ENCODE measurements at regions not wholly inside any gene's neighbourhood (a gene's known extent, or its start where the extent isn't known, plus 50 kb on each side); places are given as distances from the start of the nearest gene placed in this dataset.

DNA sequence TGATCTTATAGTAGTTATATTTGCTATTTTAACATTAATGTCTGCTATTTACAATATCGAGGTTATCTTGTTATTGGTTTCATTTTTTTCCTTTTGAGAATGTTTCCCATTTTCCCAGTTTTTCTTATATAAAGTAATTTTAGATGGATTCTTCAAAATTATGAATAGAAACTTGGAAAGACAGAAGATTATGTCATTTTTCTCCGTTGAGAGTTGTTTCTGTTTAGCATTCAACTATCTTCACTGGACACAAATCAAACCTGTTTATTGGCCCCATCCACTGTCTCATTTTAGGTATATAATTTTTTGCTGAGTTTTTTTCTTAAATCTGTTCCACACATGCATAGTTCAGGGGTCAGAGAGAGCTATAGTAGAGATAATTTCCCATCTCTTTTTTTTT, 1430.9 kb upstream of the MIR17HG start:
- Histone ChIP-seq H3K36me3 (ENCODE audit: low read depth) (no peaks in the 10 kb centered on the region), H3K4me1 (ENCODE audit: low read depth) (no peaks in the 10 kb centered on the region), H3K9me3 (no peaks in the 10 kb centered on the region), H3K4me3 (no peak overlapping the region)
- intact Hi-C loops (cut with DNase I, micrococcal nuclease): no loop called here
- ATAC-seq: no peak
- DNase-seq: no peak
- TF ChIP-seq, protein P1, sequence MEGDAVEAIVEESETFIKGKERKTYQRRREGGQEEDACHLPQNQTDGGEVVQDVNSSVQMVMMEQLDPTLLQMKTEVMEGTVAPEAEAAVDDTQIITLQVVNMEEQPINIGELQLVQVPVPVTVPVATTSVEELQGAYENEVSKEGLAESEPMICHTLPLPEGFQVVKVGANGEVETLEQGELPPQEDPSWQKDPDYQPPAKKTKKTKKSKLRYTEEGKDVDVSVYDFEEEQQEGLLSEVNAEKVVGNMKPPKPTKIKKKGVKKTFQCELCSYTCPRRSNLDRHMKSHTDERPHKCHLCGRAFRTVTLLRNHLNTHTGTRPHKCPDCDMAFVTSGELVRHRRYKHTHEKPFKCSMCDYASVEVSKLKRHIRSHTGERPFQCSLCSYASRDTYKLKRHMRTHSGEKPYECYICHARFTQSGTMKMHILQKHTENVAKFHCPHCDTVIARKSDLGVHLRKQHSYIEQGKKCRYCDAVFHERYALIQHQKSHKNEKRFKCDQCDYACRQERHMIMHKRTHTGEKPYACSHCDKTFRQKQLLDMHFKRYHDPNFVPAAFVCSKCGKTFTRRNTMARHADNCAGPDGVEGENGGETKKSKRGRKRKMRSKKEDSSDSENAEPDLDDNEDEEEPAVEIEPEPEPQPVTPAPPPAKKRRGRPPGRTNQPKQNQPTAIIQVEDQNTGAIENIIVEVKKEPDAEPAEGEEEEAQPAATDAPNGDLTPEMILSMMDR (IDR thresholded peaks at IDR 0.05): no peak

DNA sequence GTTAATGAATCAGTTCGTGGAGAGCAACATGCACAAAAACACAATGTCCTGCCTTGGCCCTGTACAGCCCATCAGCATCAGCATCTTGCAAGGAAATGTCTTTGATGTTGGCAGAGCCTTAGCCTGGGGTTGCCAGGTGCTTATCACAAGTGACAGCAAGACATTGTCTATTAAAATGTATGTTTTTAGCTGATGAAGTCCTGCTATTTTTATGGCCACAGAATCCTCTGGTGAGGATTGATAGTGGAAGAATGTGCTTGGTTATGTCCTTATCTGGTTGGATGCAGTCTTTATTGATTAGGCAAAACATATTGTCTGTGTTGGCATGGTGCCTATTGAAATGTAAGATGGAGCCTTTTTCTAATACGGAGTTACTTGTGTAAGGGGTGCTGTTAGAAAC, 1427.0 kb upstream of the MIR17HG start:
- no peaks in the 10 kb centered on the region for H3K9me3 ChIP-seq
- H3K4me3 ChIP-seq: no peak overlapping the region
- intact Hi-C loops (cut with DNase I, micrococcal nuclease): no loop called here
- no peak for DNase-seq
- no peak for ATAC-seq
- TF ChIP-seq, protein P1 (IDR thresholded peaks at IDR 0.05): no peak
- no peaks in the 10 kb centered on the region for H3K36me3 ChIP-seq (ENCODE audit: low read depth)
- H3K4me1 ChIP-seq (ENCODE audit: low read depth): no peaks in the 10 kb centered on the region

DNA sequence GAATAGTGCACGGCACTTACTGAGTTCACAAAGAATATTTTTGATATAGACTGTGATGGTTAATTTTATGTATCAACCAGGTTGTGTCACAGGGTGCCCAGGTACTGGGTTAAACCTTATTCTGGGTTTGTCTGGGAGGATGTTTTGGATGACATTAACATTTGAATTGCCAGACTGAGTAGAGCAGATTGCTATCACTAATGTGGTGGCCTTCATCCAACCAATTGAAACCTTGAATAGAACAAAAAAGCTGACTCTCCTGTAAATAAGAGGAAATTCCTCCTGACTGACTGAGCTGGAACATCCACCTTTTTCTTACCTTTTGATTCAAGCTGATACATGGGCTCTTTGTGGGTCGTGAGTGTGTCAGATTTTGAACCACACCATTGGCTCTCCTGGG, 1424.4 kb upstream of the MIR17HG start:
- no peaks in the 10 kb centered on the region for H3K36me3 ChIP-seq (ENCODE audit: low read depth)
- ATAC-seq (no peak), DNase-seq (no peak)
- no peak overlapping the region for H3K4me3 ChIP-seq
- TF ChIP-seq, protein P1 (IDR thresholded peaks at IDR 0.05): no peak
- no peaks in the 10 kb centered on the region for H3K4me1 ChIP-seq (ENCODE audit: low read depth)
- intact Hi-C loops (cut with DNase I, micrococcal nuclease): no loop called here
- no peaks in the 10 kb centered on the region for H3K9me3 ChIP-seq

DNA sequence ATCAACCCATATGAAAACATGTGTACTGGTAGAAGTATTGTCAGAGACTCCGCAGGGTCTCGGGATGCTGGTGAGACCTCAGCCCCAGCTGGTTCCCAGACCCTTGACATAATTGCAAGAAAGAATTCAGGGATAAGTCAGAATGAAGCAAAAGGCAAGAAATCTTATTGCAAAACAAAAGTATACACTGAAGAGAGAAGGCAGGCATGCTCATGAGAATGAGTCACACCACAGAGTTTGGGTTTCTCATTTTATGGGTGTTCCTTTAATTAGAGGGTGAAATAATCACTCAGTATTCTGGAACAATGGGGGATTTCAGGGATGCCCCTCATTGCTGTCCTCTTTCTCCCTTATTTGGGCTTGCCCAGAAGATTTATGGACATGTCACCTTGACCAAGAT, 1423.8 kb upstream of the MIR17HG start:
- Histone ChIP-seq H3K4me1 (ENCODE audit: low read depth) (no peaks in the 10 kb centered on the region), H3K4me3 (no peak overlapping the region), H3K9me3 (no peaks in the 10 kb centered on the region), H3K36me3 (ENCODE audit: low read depth) (no peaks in the 10 kb centered on the region)
- intact Hi-C loops (cut with DNase I, micrococcal nuclease): no loop called here
- ATAC-seq: no peak
- TF ChIP-seq, protein P1 (IDR thresholded peaks at IDR 0.05): no peak
- DNase-seq: no peak

DNA sequence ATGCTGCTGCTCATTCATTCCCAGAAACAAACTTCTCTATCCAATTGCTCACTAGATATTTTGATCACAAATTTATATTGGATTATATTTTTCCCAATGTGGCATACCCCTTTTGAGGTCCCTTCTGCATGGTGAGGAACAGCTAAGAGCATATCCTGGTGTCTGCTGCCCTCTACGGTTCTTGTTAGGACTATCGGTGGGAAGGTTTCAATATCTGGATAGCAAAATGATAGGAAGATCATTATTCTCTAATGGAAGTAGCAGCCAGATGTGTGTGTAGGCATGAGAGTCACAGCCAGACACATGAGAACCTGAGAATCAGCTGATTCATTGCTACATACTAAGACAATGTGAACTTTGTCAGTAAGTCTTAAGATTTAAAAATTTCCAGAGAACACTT, 1422.4 kb upstream of the MIR17HG start:
- Histone ChIP-seq H3K4me1 (ENCODE audit: low read depth) (no peaks in the 10 kb centered on the region), H3K36me3 (ENCODE audit: low read depth) (no peaks in the 10 kb centered on the region), H3K4me3 (no peak overlapping the region), H3K9me3 (no peaks in the 10 kb centered on the region)
- intact Hi-C loops (cut with DNase I, micrococcal nuclease): no loop called here
- ATAC-seq (no peak), DNase-seq (peak in 1 of 3 donors; percentile 26)
- TF ChIP-seq, protein P1 (IDR thresholded peaks at IDR 0.05): no peak

DNA sequence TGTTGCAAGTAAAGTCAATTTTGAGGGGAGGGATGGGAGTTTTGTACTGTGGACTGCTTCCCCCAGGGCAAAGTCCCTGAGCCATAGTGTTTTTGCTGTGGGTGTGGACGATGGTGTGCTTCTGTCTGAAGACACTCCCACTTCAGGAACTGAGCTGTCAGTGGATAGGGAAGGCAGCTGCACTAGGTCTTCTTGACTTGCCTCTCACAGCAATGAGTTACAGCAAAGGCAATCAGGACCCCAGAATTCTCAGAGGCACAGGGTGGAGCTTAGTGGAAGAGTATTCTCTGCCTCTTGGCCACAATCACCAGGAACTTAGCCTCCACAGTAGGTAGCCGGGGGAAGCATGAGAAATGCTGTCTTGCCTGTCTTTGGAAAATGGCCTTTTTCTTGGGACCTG, 1416.6 kb upstream of the MIR17HG start:
- intact Hi-C loops (cut with DNase I, micrococcal nuclease): no loop called here
- Histone ChIP-seq H3K4me3 (no peak overlapping the region), H3K36me3 (ENCODE audit: low read depth) (no peaks in the 10 kb centered on the region), H3K4me1 (ENCODE audit: low read depth) (peaks cover 4% of the 10 kb centered on the region), H3K9me3 (no peaks in the 10 kb centered on the region)
- TF ChIP-seq, protein P1 (IDR thresholded peaks at IDR 0.05): no peak
- DNase-seq (peak in 1 of 3 donors; percentile 23), ATAC-seq (peak; percentile 62)
